GM20431 (cell line): ENCODE measurements at regions not wholly inside any gene's neighbourhood (a gene's known extent, or its start where the extent isn't known, plus 50 kb on each side); places are given as distances from the start of the nearest gene placed in this dataset.
"Not testable (repeated sequence)": the region's sequence is repeated elsewhere in the genome, so short reads cannot be mapped to it uniquely, and the experiment has no call there.

ENCODE experiments used
- in situ Hi-C: fragments of 300-500 bp; cut with MseI, MboI; formaldehyde crosslinking; loops from one replicate; pipeline ENCODE4 v1.15.0; 2020; ENCODE audit warnings: low sequenced_read_pairs; ENCODE audit not compliant: unreplicated experiment

- in situ Hi-C loops: no loop called here
Observed at GRCh38 chr7:10315881-10316280, 657.8 kb upstream of the PHF14 start.

GRCh38 chr7:10316488-10316887 is 657.2 kb upstream of the PHF14 start:
- in situ Hi-C loops: no loop called here

GRCh38 chr7:10325395-10325794 is 648.3 kb upstream of the PHF14 start:
- in situ Hi-C loops: no loop called here

- in situ Hi-C loops: no loop called here
Observed at GRCh38 chr7:10343108-10343507, 630.6 kb upstream of the PHF14 start.

- in situ Hi-C loops: no loop called here
Observed at GRCh38 chr7:10346032-10346431, 627.6 kb upstream of the PHF14 start.

GRCh38 chr7:10355816-10356215 is 617.9 kb upstream of the PHF14 start:
- in situ Hi-C loops: no loop called here

GRCh38 chr7:10360050-10360449 is 613.6 kb upstream of the PHF14 start:
- in situ Hi-C loops: no loop called here

- in situ Hi-C loops: loop anchor here (25.0 kb wide), 1 partner anchor 1964 kb away; the partner anchor contains the start of gene NXPH1
Observed at GRCh38 chr7:10401793-10402192, 571.9 kb upstream of the PHF14 start.

GRCh38 chr7:10412422-10413019 is 561.2 kb upstream of the PHF14 start:
- in situ Hi-C loops: loop anchor here (25.0 kb wide), 1 partner anchor 1975 kb away; the partner anchor contains the start of gene NXPH1

- in situ Hi-C loops: loop anchor here (25.0 kb wide), 1 partner anchor 1982 kb away; the partner anchor contains the start of gene NXPH1
Observed at GRCh38 chr7:10418985-10419384, 554.7 kb upstream of the PHF14 start.

- in situ Hi-C loops: no loop called here
Observed at GRCh38 chr7:10429031-10429430, 544.6 kb upstream of the PHF14 start.

GRCh38 chr7:10429511-10429910 is 544.2 kb upstream of the PHF14 start:
- in situ Hi-C loops: no loop called here

- in situ Hi-C loops: no loop called here
Observed at GRCh38 chr7:10436302-10436701, 537.4 kb upstream of the PHF14 start.

GRCh38 chr7:10439027-10439426 is 534.6 kb upstream of the PHF14 start:
- in situ Hi-C loops: no loop called here

- in situ Hi-C loops: no loop called here
Observed at GRCh38 chr7:10455936-10456335, 517.7 kb upstream of the PHF14 start.

- in situ Hi-C loops: no loop called here
Observed at GRCh38 chr7:10460474-10460873, 513.2 kb upstream of the PHF14 start.

- in situ Hi-C loops: no loop called here
Observed at GRCh38 chr7:10463701-10464100, 510.0 kb upstream of the PHF14 start.

- in situ Hi-C loops: not testable (repeated sequence)
Observed at GRCh38 chr7:10465536-10465935, 508.1 kb upstream of the PHF14 start.

GRCh38 chr7:10468908-10469307 is 504.8 kb upstream of the PHF14 start:
- in situ Hi-C loops: no loop called here

- in situ Hi-C loops: no loop called here
Observed at GRCh38 chr7:10469476-10469875, 504.2 kb upstream of the PHF14 start.

- in situ Hi-C loops: no loop called here
Observed at GRCh38 chr7:10471280-10472058, 502.2 kb upstream of the PHF14 start.

- in situ Hi-C loops: no loop called here
Observed at GRCh38 chr7:10472115-10472514, 501.6 kb upstream of the PHF14 start.
